NCI-H524 (cell line): ENCODE measurements at regions not wholly inside any gene's neighbourhood (a gene's known extent, or its start where the extent isn't known, plus 50 kb on each side); places are given as distances from the start of the nearest gene placed in this dataset.
"Not testable (repeated sequence)": the region's sequence is repeated elsewhere in the genome, so short reads cannot be mapped to it uniquely, and the experiment has no call there.

ENCODE experiments used
- DNase-seq, 2 experiments: peaks; one replicate each; lab custom pipeline; 2025; lab: John Stamatoyannopoulos, UW

DNA sequence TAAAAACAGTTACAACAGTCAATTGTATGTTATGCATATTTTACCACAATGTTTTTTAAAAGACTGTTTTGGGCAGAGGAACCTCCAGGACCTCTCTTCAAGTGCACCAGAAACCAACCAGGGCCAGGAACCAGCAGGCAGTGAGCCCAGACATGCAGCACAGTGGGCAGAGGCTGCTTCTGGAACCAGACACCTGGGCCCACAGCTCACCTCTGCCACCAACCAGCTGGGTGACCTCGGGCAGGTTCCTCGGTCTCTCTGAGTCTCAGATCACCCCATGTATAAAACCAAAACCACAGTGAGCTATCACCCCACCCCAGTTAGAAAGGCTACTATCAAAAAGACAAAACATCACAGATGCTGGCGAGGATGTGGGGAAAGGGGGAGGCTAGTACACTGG lies 161.0 kb downstream of the C16orf95 start:
- DNase-seq, result no peak

DNA sequence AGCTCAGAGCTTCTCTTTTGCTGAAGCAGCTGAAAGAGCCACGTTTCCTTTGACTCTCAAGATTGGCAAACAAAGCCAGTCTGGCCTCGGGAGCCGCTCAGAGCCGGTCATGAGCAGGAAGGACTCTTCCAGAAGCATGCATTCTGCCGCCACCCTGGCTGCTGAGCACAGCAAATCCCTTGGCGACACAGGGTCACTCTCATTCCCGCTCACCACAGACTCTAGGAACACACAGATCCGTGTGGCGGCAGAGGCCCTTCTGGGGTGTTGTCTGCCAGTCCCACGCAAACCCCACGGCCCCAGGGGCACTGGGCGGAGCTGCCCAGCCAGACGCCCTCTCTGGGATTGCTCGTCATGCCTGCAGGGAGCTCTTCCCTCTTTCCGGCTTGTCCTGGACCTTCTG lies 157.0 kb downstream of the C16orf95 start:
- no peak for DNase-seq

- DNase-seq, result no peak
Observed at GRCh38 chr16:87160701-87161337, 156.4 kb downstream of the C16orf95 start.

DNA sequence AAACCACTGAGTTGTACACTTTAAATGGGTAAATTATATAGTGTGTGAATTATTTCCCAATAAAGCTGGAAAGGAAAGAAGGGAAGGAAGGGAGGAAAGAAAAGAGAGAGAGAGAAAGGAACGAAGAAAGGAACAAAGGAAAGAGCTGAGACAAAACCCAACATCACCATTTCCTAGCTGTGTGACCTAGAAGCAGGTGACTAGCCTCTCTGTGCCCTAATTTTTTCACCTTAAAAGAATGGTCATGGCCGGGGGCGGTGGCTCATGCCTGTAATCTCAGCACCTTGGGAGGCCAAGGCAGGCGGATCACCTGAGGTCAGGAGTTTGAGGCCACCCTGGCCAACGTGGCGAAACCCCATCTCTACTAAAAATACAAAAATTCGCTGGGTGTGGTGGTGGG lies 155.8 kb downstream of the C16orf95 start:
- DNase-seq, result not testable (repeated sequence)

DNA sequence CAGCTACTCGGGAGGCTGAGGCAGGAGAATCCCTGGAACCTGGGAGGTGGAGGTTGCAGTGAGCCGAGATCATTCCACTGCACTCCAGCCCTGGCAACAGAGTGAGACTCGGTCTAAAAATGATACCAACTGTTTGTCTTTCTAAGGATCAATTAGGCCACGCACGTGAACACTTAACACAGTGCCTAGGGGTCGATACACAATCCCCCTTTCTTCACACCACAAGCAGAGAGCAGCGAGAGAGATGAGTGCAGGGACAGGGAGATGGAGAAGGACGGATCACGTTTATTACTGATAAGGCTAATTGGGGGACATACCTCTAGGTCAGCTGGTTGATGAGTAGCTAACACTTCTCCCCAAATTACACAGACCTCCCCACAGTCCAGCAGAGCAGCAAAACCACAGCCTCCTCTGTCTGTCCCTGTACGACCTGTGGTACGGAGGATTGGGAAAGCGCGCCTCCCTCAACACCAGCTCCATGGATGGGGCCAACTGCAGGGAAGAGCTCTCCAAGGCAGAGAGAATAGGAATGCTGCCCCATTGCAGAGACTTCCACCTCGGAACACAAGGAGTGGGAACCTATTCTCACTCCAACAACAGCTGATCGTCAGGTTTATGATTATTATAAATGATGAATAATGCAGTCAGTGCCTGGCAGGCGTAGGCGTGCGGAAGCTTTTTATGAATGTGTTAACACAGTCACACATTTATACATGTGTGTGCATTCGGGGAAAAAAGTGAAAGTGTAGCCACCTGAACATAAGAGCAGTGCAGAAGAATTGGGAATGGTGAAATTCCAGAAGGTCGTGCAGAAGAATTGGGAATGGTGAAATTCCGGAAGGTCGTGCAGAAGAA lies 155.1 kb downstream of the C16orf95 start:
- DNase-seq, result no peak

GRCh38 chr16:87162799-87163198 lies 154.4 kb downstream of the C16orf95 start:
- DNase-seq, result not testable (repeated sequence)

DNA sequence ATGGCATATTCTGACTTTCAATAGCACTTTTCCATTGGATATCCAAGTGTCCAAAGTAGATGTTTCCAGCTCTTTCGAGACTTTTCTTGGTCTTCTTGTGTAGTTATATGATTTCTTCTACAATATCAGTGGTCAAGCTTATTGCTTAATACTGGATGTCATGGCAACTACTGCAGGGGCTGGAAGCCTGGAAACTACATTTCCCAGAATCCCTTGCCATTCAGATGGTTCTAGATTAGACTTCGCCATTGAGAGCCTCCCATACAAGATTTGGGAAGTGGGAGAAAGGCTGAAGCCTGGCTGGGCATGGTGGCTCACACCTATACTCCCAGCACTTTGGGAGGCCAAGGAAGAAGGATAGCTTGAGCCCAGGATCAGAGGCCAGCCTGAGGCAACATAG lies 153.6 kb downstream of the C16orf95 start:
- no peak for DNase-seq

- DNase-seq, result no peak
Observed at GRCh38 chr16:87165151-87165550, 152.0 kb downstream of the C16orf95 start.

DNA sequence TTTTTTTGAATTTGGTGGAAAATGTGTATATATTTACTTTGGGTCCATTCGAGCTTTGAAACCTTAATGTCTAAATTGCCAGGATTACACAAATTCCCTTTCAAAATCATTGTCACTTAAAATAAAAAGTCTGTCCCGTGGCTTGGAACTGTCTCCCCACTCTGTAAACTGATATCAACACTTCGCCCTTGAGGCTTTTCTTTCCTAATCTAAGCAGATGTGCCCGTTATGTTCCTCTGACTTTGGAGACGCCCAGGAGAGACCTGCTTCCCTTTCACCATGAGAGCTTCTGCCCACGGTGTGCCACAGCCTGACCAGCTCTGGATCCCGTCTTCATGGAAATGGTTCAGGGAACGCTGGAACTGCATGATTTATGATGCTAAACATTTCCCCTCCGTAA lies 151.3 kb downstream of the C16orf95 start:
- DNase-seq, result peak; percentile 4 to 67

DNA sequence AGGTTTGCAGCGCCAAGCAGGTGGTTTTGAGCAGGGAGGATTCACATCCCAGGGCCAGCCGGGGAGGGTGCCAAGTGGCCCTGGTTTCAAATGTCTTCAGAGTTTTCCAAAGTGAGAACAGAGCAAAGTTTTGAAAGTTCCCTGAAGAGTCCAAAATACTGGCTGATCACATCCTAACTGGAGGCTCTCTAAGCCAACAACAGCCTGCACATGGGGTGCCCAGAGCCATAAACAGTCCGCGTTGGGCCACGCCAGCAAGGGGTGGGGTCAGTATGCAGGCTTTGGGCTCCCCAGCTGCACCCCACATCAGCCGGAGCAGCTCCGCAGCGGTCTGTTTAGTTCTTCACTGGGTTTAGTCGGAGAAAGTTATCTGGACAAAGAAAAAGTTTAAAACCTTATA lies 150.9 kb downstream of the C16orf95 start:
- no peak for DNase-seq

- DNase-seq, result no peak
Observed at GRCh38 chr16:87166934-87167333, 150.3 kb downstream of the C16orf95 start.

DNA sequence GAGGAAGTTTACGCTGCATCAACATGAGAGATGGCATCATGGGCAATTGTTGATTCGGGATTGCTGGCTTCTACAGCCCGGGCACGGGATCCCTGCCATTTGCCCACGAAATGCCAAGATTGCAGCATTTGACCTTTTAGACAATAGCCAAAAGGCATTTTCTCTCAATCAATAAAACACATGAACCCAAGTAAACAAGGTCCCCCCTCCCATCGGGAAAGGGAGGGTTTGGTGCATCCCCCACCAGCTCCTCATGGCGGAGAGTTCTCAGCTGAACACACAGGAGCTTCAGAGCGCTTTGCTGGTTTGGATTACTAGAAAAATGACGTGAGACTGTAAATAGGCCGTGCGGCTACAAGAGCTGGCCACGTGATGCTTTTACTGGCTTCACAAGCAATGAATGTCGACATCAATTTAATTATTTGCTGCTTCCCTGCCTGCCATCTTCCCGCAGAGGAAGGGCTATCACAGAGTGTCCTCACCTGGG lies 147.6 kb downstream of the C16orf95 start:
- no peak for DNase-seq

- no peak for DNase-seq
Observed at GRCh38 chr16:87170310-87170709, 146.9 kb downstream of the C16orf95 start.

- DNase-seq, result no peak
Observed at GRCh38 chr16:87171723-87172122, 145.5 kb downstream of the C16orf95 start.

GRCh38 chr16:87172632-87173031 lies 144.6 kb downstream of the C16orf95 start:
- DNase-seq, result no peak

DNA sequence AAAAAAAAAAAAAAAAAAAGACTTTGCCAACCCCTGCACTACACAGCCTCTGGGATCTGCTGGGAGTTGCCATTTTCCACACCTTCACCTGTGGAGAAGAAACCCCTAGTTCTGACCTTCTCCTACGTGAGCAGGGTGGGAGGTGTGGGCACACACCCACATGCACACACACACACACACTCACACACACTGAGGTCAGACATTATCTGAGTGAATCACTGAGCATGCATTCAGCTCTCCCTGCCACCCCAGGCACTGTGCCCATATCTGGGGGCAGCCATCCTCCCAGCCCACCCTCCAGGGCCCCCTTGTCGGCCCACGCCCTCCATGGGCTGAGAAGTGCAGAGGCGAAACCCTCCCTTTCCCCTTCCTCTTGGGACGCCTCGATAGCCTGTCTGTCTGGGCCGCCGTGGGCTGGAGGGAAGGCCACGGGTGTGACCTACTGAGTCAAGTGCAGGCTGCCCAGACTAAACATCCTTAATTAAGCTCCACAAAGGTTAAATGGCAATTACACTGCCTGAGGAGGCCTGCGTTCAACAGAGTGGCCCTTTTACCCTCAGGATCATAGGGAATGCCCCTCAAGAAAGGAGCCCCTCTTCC lies 143.8 kb downstream of the C16orf95 start:
- no peak for DNase-seq

DNA sequence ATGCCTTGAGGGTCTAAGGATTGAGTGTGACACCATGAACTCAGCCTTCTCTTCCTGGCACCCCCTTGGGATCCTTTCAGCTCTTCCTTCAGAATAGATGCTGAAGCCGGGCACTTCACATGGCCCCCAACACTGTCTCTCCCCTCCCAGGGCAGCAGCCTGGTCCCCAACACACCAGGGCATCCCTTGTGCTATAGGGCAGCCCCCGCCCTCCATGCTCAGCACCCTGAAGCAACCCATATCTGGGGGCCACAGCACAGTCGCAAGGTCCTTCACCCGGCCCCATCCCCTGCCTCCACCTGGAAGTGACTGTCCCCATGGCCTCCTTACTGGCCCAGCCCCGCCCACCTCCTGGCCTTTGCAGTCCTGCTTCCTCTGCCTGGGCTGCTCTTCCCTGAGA lies 143.1 kb downstream of the C16orf95 start:
- DNase-seq, result no peak

DNA sequence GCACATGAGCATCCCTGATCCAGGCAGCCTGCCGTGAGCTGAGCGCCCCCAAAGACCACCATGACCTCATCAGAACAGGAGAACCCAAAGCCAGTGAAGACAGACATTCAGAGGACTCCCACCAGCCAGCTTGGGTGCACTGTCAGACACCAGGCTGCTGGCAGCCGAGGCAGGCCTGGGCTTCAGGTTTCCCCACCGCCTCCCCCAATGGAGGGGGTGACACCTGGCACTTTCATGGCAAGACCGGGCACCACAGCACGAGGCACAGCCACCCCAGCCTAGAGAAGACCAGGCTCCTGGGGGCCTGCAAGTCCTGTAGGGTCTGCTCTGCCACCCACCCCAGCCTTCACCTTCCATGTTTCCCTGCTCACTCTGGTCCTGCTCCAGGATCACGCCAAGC lies 140.5 kb downstream of the C16orf95 start:
- no peak for DNase-seq

- no peak for DNase-seq
Observed at GRCh38 chr16:87177673-87178072, 139.5 kb downstream of the C16orf95 start.

DNA sequence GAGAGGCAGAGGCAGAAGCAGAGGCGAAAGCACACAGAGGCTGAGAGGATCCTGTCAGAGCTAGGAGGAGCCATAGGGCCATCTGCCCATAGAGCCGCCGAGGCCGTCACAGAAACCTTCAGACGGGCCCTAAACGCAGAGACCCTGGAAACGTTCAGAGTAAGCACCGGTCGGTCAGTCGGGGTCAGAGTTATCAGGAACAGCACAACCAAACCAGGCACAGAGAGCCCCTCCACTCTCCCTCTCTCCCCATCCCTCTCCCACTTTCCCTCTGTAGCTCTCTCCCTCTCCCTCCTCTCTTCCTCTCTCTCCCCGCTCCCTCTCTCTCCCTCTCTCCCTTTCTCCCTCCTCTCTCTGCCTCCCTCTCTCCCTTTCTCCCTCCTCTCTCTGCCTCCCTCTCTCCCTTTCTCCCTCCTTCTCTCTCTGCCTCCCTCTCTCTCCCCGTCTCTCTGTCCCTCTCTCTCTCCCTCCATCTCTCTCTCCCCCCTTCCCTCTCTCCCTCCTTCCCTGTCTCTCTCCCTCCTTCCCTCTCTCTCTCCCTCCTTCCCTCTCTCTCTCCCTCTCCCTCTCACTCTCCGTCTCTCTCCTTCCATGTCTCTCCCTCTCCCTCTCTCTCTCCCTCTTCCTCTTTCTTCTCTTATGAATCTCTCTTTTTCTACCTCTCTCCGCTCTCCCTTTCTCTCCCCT lies 138.9 kb downstream of the C16orf95 start:
- peak in 1 of 2 experiments; percentile 19 for DNase-seq

DNA sequence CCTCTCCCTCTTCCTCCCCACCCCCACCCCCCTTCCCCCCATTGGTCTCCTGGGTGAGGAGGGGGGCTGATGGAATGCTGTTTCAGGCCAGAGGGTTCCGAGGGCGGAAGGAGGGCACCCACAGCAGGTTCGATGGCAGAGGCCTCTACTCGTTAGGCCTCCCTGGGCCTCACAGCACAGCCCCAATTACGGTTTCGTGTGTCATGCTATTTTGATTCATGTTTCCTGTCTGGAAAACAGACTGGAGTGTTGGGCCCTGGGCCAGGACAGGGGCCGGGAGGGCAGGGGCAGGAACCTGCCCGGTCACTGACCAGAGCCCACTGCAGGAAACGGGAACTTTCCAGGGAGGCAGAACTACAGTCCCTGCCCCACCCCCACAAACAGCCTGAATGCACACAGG lies 138.2 kb downstream of the C16orf95 start:
- no peak for DNase-seq

DNA sequence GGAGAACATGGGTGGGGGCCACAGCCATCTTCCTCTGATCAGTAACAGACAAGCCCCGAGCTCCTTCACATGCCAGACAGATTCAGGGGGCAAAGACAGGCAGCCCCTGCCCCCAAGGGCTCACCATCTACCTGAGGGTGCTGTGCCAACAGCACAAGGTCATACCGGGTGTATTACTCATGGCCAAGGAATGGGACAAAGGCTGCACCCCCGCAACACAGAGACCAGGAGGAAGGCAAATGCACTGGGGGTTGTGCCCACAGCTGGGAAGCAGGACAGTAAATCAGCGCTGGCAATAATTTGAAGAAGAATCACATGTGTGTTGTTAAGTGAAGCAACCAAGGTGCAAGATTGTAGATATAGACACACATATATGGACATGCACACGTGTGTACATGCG lies 137.1 kb downstream of the C16orf95 start:
- no peak for DNase-seq
